ENCODE measurements at regions not wholly inside any gene's neighbourhood (a gene's known extent, or its start where the extent isn't known, plus 50 kb on each side); places are given as distances from the start of the nearest gene placed in this dataset.

Small RNA genes lying in the stretch of these regions (small RNA-seq; reads per million reads assigned to genes)
- 0 reads per million in 4 donors for gene ALDH7A1P4

All from spleen (tissue), 4 donors.